ENCODE measurements at regions not wholly inside any gene's neighbourhood (a gene's known extent, or its start where the extent isn't known, plus 50 kb on each side); places are given as distances from the start of the nearest gene placed in this dataset.
A peak's percentile ranks its signal among the peaks of the same experiment; 100 is the strongest.

DNA sequence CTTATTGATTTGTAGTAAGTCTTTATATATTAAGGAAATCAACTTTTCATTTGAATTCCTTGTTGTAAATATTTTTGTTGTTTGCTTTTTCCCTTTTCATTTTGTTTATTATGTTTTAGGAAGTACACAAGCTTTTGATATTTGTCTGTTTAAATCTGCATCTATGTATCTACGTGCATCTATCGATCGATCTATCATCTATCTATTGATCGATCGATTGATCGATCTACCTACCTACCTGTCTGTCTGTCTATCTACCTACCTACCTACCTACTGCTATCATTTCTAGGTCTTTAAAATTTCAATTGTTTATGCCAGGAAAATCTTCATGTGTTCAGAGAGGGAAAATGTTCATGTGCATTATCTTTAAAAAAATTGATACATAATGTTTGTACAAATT lies 216.8 kb upstream of the MTPN start:
- H3K36me3 ChIP-seq, result no peaks in the 10 kb centered on the region
- no peak overlapping the region for H3K27ac ChIP-seq (replicated peaks in 1 of 4)
- no peaks in the 10 kb centered on the region for H3K27me3 ChIP-seq
- no peak for DNase-seq (ENCODE audit: extremely low spot score)
- TF ChIP-seq EP300 (IDR thresholded peaks at IDR 0.05) (no peak), POLR2A (IDR thresholded peaks at IDR 0.05; ENCODE audit: low read depth) (no peak), POLR2AphosphoS5 (IDR thresholded peaks at IDR 0.05) (no peak)
- TF ChIP-seq, protein P1, sequence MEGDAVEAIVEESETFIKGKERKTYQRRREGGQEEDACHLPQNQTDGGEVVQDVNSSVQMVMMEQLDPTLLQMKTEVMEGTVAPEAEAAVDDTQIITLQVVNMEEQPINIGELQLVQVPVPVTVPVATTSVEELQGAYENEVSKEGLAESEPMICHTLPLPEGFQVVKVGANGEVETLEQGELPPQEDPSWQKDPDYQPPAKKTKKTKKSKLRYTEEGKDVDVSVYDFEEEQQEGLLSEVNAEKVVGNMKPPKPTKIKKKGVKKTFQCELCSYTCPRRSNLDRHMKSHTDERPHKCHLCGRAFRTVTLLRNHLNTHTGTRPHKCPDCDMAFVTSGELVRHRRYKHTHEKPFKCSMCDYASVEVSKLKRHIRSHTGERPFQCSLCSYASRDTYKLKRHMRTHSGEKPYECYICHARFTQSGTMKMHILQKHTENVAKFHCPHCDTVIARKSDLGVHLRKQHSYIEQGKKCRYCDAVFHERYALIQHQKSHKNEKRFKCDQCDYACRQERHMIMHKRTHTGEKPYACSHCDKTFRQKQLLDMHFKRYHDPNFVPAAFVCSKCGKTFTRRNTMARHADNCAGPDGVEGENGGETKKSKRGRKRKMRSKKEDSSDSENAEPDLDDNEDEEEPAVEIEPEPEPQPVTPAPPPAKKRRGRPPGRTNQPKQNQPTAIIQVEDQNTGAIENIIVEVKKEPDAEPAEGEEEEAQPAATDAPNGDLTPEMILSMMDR (IDR thresholded peaks at IDR 0.05), result no peak
- peaks cover 0 to 34% (median 15%) of the 10 kb centered on the region in 4 donors for H3K9me3 ChIP-seq
- H3K4me3 ChIP-seq, result no peak overlapping the region
- H3K4me1 ChIP-seq, result no peaks in the 10 kb centered on the region
- intact Hi-C loops (cut with DNase I), result no loop called here
- WGBS, result 94% methylated on average over 6 of the region's 6 CpGs

GRCh38 chr7:136189506-136189998 lies 212.4 kb upstream of the MTPN start:
- WGBS, result 87% methylated on average over 5 of the region's 5 CpGs
- Histone ChIP-seq H3K27me3 (no peaks in the 10 kb centered on the region), H3K36me3 (no peaks in the 10 kb centered on the region), H3K4me3 (no peak overlapping the region), H3K9me3 (no peaks in the 10 kb centered on the region), H3K4me1 (no peaks in the 10 kb centered on the region), H3K27ac (replicated peaks in 1 of 4) (no peak overlapping the region)
- intact Hi-C loops (cut with DNase I), result no loop called here
- TF ChIP-seq, protein P1 (IDR thresholded peaks at IDR 0.05), result no peak
- no peak for TF ChIP-seq EP300 (IDR thresholded peaks at IDR 0.05)
- no peak for TF ChIP-seq POLR2AphosphoS5 (IDR thresholded peaks at IDR 0.05)
- TF ChIP-seq POLR2A (IDR thresholded peaks at IDR 0.05; ENCODE audit: low read depth), result no peak
- DNase-seq (ENCODE audit: extremely low spot score), result no peak

- WGBS, result 86% methylated on average over 6 of the region's 6 CpGs
- no peak overlapping the region for H3K27ac ChIP-seq (replicated peaks in 1 of 4)
- DNase-seq (ENCODE audit: extremely low spot score), result no peak
- intact Hi-C loops (cut with DNase I), result no loop called here
- no peaks in the 10 kb centered on the region for H3K36me3 ChIP-seq
- TF ChIP-seq, protein P1 (IDR thresholded peaks at IDR 0.05), result no peak
- TF ChIP-seq POLR2A (IDR thresholded peaks at IDR 0.05; ENCODE audit: low read depth) (no peak), EP300 (IDR thresholded peaks at IDR 0.05) (no peak), POLR2AphosphoS5 (IDR thresholded peaks at IDR 0.05) (no peak)
- no peaks in the 10 kb centered on the region for H3K9me3 ChIP-seq
- no peaks in the 10 kb centered on the region for H3K27me3 ChIP-seq
- H3K4me1 ChIP-seq, result no peaks in the 10 kb centered on the region
- no peak overlapping the region for H3K4me3 ChIP-seq
Measured at GRCh38 chr7:136186281-136186680, 209.1 kb upstream of the MTPN start.

DNA sequence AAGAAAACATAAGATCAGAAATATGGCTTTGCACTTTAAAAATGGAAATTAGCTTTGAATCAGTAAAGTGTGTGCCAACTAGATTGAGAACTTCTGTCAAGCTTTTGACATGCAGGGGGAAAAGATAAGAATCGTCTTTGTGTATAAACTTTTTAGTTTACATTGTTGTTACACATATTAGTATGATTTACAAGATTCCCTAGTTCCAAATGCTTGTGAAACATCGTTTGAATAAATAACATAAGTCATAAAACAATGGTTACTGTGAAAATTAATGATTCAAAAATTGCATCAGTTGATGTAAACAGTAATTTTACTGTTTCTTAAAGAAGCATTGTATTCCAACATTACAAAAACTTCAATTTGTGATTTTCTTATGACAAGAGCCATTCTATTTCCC lies 207.6 kb upstream of the MTPN start:
- H3K9me3 ChIP-seq, result no peaks in the 10 kb centered on the region
- H3K27me3 ChIP-seq, result no peaks in the 10 kb centered on the region
- H3K27ac ChIP-seq (replicated peaks in 1 of 4), result no peak overlapping the region
- TF ChIP-seq, protein P1 (IDR thresholded peaks at IDR 0.05), result no peak
- no peak for TF ChIP-seq POLR2A (IDR thresholded peaks at IDR 0.05; ENCODE audit: low read depth)
- no peak for TF ChIP-seq EP300 (IDR thresholded peaks at IDR 0.05)
- no peak for TF ChIP-seq POLR2AphosphoS5 (IDR thresholded peaks at IDR 0.05)
- intact Hi-C loops (cut with DNase I), result no loop called here
- no peaks in the 10 kb centered on the region for H3K4me1 ChIP-seq
- no peak for DNase-seq (ENCODE audit: extremely low spot score)
- 41% methylated on average over 2 of the region's 2 CpGs for WGBS
- no peak overlapping the region for H3K4me3 ChIP-seq
- no peaks in the 10 kb centered on the region for H3K36me3 ChIP-seq

DNA sequence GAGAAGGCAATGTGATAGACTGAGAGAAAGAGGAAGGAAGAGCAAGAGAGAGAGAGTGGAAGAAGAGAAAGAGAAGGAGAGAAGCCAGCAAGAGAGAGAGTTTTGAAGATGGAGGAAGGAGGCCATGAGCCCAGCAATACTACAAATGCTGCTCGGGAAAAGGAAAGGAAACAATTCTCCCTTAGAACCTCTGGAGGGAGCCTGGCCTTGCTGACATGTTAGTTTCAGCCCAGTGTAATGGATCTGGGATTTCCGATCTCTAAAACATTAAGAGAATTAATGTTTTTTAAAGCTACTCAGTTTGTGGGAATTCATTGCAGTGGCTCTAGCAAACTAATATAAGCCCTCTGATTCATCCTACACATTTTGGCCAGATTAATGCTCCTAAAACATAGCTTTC lies 206.8 kb upstream of the MTPN start:
- WGBS, result 47% methylated on average over 2 of the region's 2 CpGs
- Histone ChIP-seq H3K27ac (replicated peaks in 1 of 4) (no peak overlapping the region), H3K9me3 (no peaks in the 10 kb centered on the region), H3K4me3 (no peak overlapping the region), H3K27me3 (no peaks in the 10 kb centered on the region), H3K4me1 (no peaks in the 10 kb centered on the region), H3K36me3 (no peaks in the 10 kb centered on the region)
- intact Hi-C loops (cut with DNase I), result no loop called here
- no peak for DNase-seq (ENCODE audit: extremely low spot score)
- TF ChIP-seq POLR2A (IDR thresholded peaks at IDR 0.05; ENCODE audit: low read depth) (no peak), EP300 (IDR thresholded peaks at IDR 0.05) (no peak), POLR2AphosphoS5 (IDR thresholded peaks at IDR 0.05) (no peak)
- TF ChIP-seq, protein P1 (IDR thresholded peaks at IDR 0.05), result peak in 1 of 3 experiments; percentile 10
